K562 (cell line): ENCODE measurements at regions not wholly inside any gene's neighbourhood (a gene's known extent, or its start where the extent isn't known, plus 50 kb on each side); places are given as distances from the start of the nearest gene placed in this dataset.

Experiments used
- ATF3 ChIP-seq, 2 experiments: fragments of 450-650 bp in 1 of 2; sonication (generic) in 1 of 2; formaldehyde crosslinking in 1 of 2; IDR thresholded peaks in 1 of 2; conservative IDR thresholded peaks in 1 of 2; 2 replicates each; pipeline versions ENCODE4 v1.6.1 to v1.8.1; 2016 to 2023; ENCODE audit warnings: mild to moderate bottlenecking in 2 of 2, moderate library complexity in 2 of 2, inconsistent platforms in 1 of 2, missing genetic modification reagents in 1 of 2
- CEBPZ ChIP-seq: fragments of 150-350 bp; IDR thresholded peaks from 2 replicates; pipeline ENCODE4 v1.6.1; 2014; ENCODE audit warnings: low read depth, mild to moderate bottlenecking, low read length, borderline replicate concordance
- HMGXB4 ChIP-seq: sonication (generic); formaldehyde crosslinking; IDR thresholded peaks from 2 replicates; pipeline ENCODE4 v1.8.1; 2023; ENCODE audit warnings: mild to moderate bottlenecking, missing genetic modification reagents
- PATZ1 ChIP-seq: fragments of 250-450 bp; sonication (Bioruptor Pico); IDR thresholded peaks from 2 replicates; pipeline ENCODE4 v1.5.0; 2020; ENCODE audit warnings: mild to moderate bottlenecking, borderline replicate concordance
- USF2 ChIP-seq: sonication (generic); formaldehyde crosslinking; IDR thresholded peaks from 2 replicates; pipeline ENCODE4 v1.5.0; 2020; ENCODE audit warnings: missing genetic modification reagents
- ZNF232 ChIP-seq: sonication (generic); formaldehyde crosslinking; IDR thresholded peaks from 2 replicates; pipeline ENCODE4 v1.8.0; 2022; ENCODE audit warnings: mild to moderate bottlenecking, missing genetic modification reagents
- ZNF512 ChIP-seq: IDR thresholded peaks from 2 replicates; pipeline ENCODE4 v1.6.1; 2016; ENCODE audit warnings: missing genetic modification characterization, missing compliant biosample characterization

- TF ChIP-seq ATF3 (IDR thresholded peaks at IDR 0.05) (0 out of 2 replicates have a peak, but pooled peaks have one; percentile 11), ATF3 (CRISPR knock-in tag; conservative IDR thresholded peaks at IDR 0.05) (no peak), CEBPZ (no peak), USF2 (CRISPR knock-in tag) (no peak), ZNF512 (tag) (no peak), ZNF232 (CRISPR knock-in tag) (no peak), HMGXB4 (CRISPR knock-in tag) (no peak), PATZ1 (CRISPR knock-in tag) (no peak)
Observed at GRCh38 chr6:86728976-86729375, 208.4 kb upstream of the HTR1E start.
